ENCODE measurements at regions not wholly inside any gene's neighbourhood (a gene's known extent, or its start where the extent isn't known, plus 50 kb on each side); places are given as distances from the start of the nearest gene placed in this dataset.

DNA sequence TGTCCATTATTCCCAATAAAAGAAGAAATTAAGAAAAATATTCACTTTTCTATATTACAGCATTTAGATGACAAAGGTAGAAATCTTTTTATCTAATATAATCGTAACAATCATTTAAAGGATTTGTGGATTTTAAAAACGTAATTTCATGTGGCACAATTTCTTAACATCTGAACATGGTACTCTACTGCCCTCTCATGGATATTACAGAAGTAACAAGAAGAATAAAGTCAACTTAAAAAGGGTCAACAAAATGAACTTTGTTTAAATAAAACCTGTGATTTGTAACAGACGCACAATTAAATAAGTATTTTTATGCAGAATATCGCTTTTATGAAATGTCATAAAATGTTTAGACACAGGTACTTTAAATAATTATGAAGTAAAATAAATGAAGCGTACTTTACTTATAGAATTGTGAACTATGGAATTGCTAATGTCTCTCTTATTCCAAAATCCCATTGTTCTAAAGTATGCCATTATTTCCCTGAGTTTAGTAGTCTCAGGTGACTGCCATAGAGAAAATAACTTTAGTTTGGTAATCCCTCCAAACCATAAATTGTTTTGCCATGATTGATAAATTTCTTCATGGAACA lies 366.8 kb upstream of the ZNF385D start:
- Histone ChIP-seq H3K9me3 (ENCODE audit: control insufficient read depth in 2 of 2, low read length in 2 of 2) (no peaks in the 10 kb centered on the region), H3K36me3 (ENCODE audit: control insufficient read depth in 2 of 2, insufficient read depth in 2 of 2, low read length in 2 of 2) (no peaks in the 10 kb centered on the region), H3K9ac (ENCODE audit: low read depth in 1 of 2, low read length in 2 of 2) (no peak overlapping the region), H3K4me1 (ENCODE audit: control insufficient read depth in 2 of 2, insufficient read depth in 2 of 2, low read length in 2 of 2) (no peaks in the 10 kb centered on the region), H3K4me3 (ENCODE audit: low read length in 2 of 2) (no peak overlapping the region), H3K27me3 (ENCODE audit: control insufficient read depth in 2 of 2, insufficient read depth in 2 of 2, low read length in 2 of 2) (no peaks in the 10 kb centered on the region), H3K27ac (ENCODE audit: low read depth in 2 of 2, low read length in 2 of 2) (no peak overlapping the region)

DNA sequence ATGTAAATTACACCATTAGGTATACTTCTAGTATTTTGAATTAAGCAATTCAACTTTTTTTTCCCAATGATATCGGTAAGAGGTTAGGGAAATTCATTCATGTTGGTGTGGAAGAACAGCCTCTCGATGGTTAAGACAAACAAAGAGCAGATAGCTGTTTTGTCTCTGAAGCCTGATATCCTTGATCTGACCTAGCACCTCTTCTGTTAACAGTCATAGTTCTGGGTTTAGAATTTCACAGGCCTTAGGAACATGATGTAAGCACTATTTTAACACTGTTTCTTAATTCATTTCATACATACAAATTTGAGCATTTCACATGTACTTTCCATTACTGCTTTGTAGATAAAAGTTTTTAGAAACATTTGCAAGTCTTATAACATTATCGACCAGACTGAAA lies 367.5 kb upstream of the ZNF385D start:
- H3K36me3 ChIP-seq (ENCODE audit: control insufficient read depth in 2 of 2, insufficient read depth in 2 of 2, low read length in 2 of 2): no peaks in the 10 kb centered on the region
- H3K27me3 ChIP-seq (ENCODE audit: control insufficient read depth in 2 of 2, insufficient read depth in 2 of 2, low read length in 2 of 2): no peaks in the 10 kb centered on the region
- H3K27ac ChIP-seq (ENCODE audit: low read depth in 2 of 2, low read length in 2 of 2): no peak overlapping the region
- H3K9ac ChIP-seq (ENCODE audit: low read depth in 1 of 2, low read length in 2 of 2): no peak overlapping the region
- H3K4me3 ChIP-seq (ENCODE audit: low read length in 2 of 2): no peak overlapping the region
- no peaks in the 10 kb centered on the region for H3K4me1 ChIP-seq (ENCODE audit: control insufficient read depth in 2 of 2, insufficient read depth in 2 of 2, low read length in 2 of 2)
- H3K9me3 ChIP-seq (ENCODE audit: control insufficient read depth in 2 of 2, low read length in 2 of 2): no peaks in the 10 kb centered on the region

DNA sequence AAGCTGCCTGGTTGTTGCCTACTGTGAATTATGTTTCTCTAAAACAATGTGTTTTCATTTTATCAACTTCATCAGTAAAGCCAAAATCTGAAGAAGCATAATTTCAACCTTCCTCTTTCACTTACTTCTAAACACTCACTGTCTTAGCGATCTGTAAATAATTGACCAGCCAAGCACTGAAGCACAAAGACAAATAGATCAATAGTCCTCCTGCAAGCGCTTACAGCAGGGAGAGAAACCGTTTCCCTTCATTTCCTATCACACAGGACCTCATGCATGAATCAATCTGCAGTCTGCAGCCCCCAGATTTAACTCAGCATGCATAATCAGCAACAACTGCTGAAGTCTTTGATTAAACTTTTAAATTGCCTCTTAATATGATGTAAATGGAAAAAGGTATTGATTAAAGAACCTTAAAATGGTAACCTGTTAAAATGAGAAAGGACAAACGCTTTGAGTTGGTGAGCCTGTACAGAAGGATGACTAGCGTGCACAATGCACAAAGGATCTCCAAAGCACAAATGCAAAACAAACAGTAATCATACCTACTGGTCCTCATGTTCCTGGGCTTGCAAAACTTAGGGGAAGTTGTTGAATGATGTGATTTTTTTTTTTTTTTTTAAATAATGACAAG lies 370.2 kb upstream of the ZNF385D start:
- Histone ChIP-seq H3K9ac (ENCODE audit: low read depth in 1 of 2, low read length in 2 of 2) (no peak overlapping the region), H3K4me1 (ENCODE audit: control insufficient read depth in 2 of 2, insufficient read depth in 2 of 2, low read length in 2 of 2) (no peaks in the 10 kb centered on the region), H3K4me3 (ENCODE audit: low read length in 2 of 2) (no peak overlapping the region), H3K27ac (ENCODE audit: low read depth in 2 of 2, low read length in 2 of 2) (no peak overlapping the region), H3K36me3 (ENCODE audit: control insufficient read depth in 2 of 2, insufficient read depth in 2 of 2, low read length in 2 of 2) (no peaks in the 10 kb centered on the region), H3K27me3 (ENCODE audit: control insufficient read depth in 2 of 2, insufficient read depth in 2 of 2, low read length in 2 of 2) (no peaks in the 10 kb centered on the region), H3K9me3 (ENCODE audit: control insufficient read depth in 2 of 2, low read length in 2 of 2) (no peaks in the 10 kb centered on the region)

DNA sequence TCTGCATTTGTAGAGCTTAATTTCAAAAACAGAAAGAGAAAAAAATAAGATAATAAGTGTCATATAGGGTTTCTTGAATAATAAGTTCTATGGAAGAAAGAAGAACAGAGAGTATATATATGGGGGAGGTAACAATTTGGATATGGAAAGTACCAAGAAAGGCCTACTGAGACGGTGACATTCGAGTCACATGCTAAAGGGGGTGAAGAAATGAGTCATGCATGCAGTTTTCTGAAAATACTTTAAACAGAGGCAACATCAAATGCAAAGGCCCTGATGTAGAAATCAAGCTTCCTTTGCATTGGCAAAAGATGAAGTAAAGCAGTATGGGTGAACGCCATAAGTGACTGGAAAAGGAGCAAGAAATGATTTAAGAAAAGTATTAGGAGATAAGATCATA lies 371.6 kb upstream of the ZNF385D start:
- no peak overlapping the region for H3K4me3 ChIP-seq (ENCODE audit: low read length in 2 of 2)
- H3K9me3 ChIP-seq (ENCODE audit: control insufficient read depth in 2 of 2, low read length in 2 of 2): no peaks in the 10 kb centered on the region
- no peaks in the 10 kb centered on the region for H3K36me3 ChIP-seq (ENCODE audit: control insufficient read depth in 2 of 2, insufficient read depth in 2 of 2, low read length in 2 of 2)
- no peaks in the 10 kb centered on the region for H3K27me3 ChIP-seq (ENCODE audit: control insufficient read depth in 2 of 2, insufficient read depth in 2 of 2, low read length in 2 of 2)
- H3K27ac ChIP-seq (ENCODE audit: low read depth in 2 of 2, low read length in 2 of 2): no peak overlapping the region
- H3K4me1 ChIP-seq (ENCODE audit: control insufficient read depth in 2 of 2, insufficient read depth in 2 of 2, low read length in 2 of 2): no peaks in the 10 kb centered on the region
- no peak overlapping the region for H3K9ac ChIP-seq (ENCODE audit: low read depth in 1 of 2, low read length in 2 of 2)

DNA sequence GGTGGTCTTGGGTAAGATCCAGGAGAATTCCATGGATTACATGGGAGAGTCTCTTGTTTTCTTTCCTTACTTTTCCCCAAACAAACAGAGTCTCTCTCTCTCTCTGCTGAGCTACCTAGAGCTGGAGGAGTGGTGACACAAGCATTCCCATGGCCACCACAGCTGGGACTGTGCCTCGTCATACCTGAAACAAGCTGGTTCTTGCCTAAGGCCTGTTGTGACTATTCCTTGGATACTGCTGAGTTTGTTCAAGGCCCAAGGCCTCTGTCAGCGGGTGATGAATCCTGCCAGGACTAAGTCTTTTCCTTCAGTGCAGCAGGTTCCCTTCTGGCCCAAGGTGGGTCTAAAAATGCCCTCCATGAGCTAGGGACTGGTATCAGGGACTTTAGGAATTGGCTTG lies 378.1 kb upstream of the ZNF385D start:
- Histone ChIP-seq H3K27ac (ENCODE audit: low read depth in 2 of 2, low read length in 2 of 2) (no peak overlapping the region), H3K9me3 (ENCODE audit: control insufficient read depth in 2 of 2, low read length in 2 of 2) (no peaks in the 10 kb centered on the region), H3K9ac (ENCODE audit: low read depth in 1 of 2, low read length in 2 of 2) (no peak overlapping the region), H3K4me3 (ENCODE audit: low read length in 2 of 2) (no peak overlapping the region), H3K36me3 (ENCODE audit: control insufficient read depth in 2 of 2, insufficient read depth in 2 of 2, low read length in 2 of 2) (no peaks in the 10 kb centered on the region), H3K27me3 (ENCODE audit: control insufficient read depth in 2 of 2, insufficient read depth in 2 of 2, low read length in 2 of 2) (no peaks in the 10 kb centered on the region), H3K4me1 (ENCODE audit: control insufficient read depth in 2 of 2, insufficient read depth in 2 of 2, low read length in 2 of 2) (no peaks in the 10 kb centered on the region)

DNA sequence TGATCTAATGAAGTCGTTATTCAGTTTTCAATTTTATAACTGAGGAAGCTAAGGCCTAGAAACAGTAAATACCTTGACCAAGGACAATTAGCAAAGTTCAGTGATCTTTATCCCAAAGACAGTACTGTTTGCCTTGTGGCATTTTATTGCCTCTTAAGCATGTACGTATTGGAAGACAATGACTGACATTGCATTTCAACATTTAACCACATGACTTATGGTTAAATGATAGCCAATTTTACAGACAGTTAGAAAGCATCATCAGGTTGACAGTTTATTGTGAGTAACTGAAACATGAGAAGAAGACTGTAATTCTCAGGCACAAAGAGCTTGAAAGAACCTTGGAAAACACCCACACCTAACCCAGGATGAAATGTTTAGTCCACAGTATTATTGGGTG lies 390.8 kb upstream of the ZNF385D start:
- H3K4me3 ChIP-seq (ENCODE audit: low read length in 2 of 2): no peak overlapping the region
- no peaks in the 10 kb centered on the region for H3K27me3 ChIP-seq (ENCODE audit: control insufficient read depth in 2 of 2, insufficient read depth in 2 of 2, low read length in 2 of 2)
- no peaks in the 10 kb centered on the region for H3K4me1 ChIP-seq (ENCODE audit: control insufficient read depth in 2 of 2, insufficient read depth in 2 of 2, low read length in 2 of 2)
- H3K9me3 ChIP-seq (ENCODE audit: control insufficient read depth in 2 of 2, low read length in 2 of 2): no peaks in the 10 kb centered on the region
- no peaks in the 10 kb centered on the region for H3K36me3 ChIP-seq (ENCODE audit: control insufficient read depth in 2 of 2, insufficient read depth in 2 of 2, low read length in 2 of 2)
- H3K9ac ChIP-seq (ENCODE audit: low read depth in 1 of 2, low read length in 2 of 2): no peak overlapping the region
- no peak overlapping the region for H3K27ac ChIP-seq (ENCODE audit: low read depth in 2 of 2, low read length in 2 of 2)

DNA sequence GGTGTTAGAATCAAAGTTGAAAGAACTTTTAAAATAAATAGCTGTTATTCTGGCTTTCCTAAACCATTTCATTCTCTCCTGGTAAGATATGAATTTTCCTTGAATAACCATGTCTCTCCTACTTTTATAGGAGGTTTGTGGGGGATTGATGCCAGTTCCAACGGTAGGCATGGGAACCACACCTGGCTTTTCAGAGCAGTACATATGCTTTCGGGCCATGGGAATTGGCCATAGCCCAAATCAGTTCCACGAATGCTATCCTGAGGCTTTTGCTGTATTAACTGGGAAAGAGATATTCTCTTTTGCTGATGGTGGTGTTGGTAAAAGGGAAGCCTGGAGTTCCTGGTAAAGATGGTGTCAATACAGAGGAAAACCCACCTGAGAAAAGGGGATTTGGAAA lies 396.2 kb upstream of the ZNF385D start:
- no peaks in the 10 kb centered on the region for H3K4me1 ChIP-seq (ENCODE audit: control insufficient read depth in 2 of 2, insufficient read depth in 2 of 2, low read length in 2 of 2)
- no peaks in the 10 kb centered on the region for H3K27me3 ChIP-seq (ENCODE audit: control insufficient read depth in 2 of 2, insufficient read depth in 2 of 2, low read length in 2 of 2)
- no peaks in the 10 kb centered on the region for H3K9me3 ChIP-seq (ENCODE audit: control insufficient read depth in 2 of 2, low read length in 2 of 2)
- H3K36me3 ChIP-seq (ENCODE audit: control insufficient read depth in 2 of 2, insufficient read depth in 2 of 2, low read length in 2 of 2): no peaks in the 10 kb centered on the region
- H3K27ac ChIP-seq (ENCODE audit: low read depth in 2 of 2, low read length in 2 of 2): no peak overlapping the region
- H3K4me3 ChIP-seq (ENCODE audit: low read length in 2 of 2): no peak overlapping the region
- no peak overlapping the region for H3K9ac ChIP-seq (ENCODE audit: low read depth in 1 of 2, low read length in 2 of 2)

DNA sequence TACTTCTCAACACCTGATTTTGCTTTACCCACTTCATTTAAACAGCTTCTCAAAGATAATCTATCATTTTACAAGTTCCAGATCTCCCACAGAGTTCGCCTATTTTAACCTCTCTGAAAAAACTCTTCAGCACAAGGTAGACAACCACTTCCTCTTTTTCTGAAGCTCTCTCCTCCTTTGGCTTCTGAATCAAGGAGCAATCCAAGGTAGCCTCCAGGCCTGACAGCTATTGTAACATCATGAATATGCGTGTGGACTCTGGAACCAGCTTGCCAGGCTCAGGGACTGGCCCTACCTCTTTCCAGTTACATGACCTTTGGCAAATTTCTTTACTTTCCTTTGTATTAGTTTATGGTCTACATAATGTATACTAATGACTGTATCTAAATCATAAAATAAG lies 405.9 kb upstream of the ZNF385D start:
- H3K4me1 ChIP-seq (ENCODE audit: control insufficient read depth in 2 of 2, insufficient read depth in 2 of 2, low read length in 2 of 2): no peaks in the 10 kb centered on the region
- no peaks in the 10 kb centered on the region for H3K9me3 ChIP-seq (ENCODE audit: control insufficient read depth in 2 of 2, low read length in 2 of 2)
- no peak overlapping the region for H3K9ac ChIP-seq (ENCODE audit: low read depth in 1 of 2, low read length in 2 of 2)
- H3K4me3 ChIP-seq (ENCODE audit: low read length in 2 of 2): no peak overlapping the region
- no peaks in the 10 kb centered on the region for H3K36me3 ChIP-seq (ENCODE audit: control insufficient read depth in 2 of 2, insufficient read depth in 2 of 2, low read length in 2 of 2)
- no peaks in the 10 kb centered on the region for H3K27me3 ChIP-seq (ENCODE audit: control insufficient read depth in 2 of 2, insufficient read depth in 2 of 2, low read length in 2 of 2)
- no peak overlapping the region for H3K27ac ChIP-seq (ENCODE audit: low read depth in 2 of 2, low read length in 2 of 2)

DNA sequence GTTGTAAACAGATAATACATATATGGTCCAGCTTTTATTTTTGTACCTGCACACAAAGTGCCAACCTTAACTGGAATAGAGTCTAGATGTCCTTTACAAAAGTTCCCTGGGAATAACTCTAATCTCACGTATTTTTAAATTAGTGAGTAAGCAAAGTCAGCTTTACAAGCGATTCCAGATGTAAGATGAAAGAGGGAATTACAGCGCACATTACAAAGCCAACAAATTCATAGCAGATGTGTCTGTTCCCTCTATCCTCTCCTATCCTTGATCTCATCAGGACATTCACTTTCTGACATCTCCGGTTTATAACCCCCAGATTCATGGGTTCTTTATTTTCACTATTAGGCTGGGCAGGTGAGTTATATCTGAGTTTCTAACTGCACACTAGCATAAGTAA lies 406.8 kb upstream of the ZNF385D start:
- no peak overlapping the region for H3K9ac ChIP-seq (ENCODE audit: low read depth in 1 of 2, low read length in 2 of 2)
- no peaks in the 10 kb centered on the region for H3K36me3 ChIP-seq (ENCODE audit: control insufficient read depth in 2 of 2, insufficient read depth in 2 of 2, low read length in 2 of 2)
- no peaks in the 10 kb centered on the region for H3K4me1 ChIP-seq (ENCODE audit: control insufficient read depth in 2 of 2, insufficient read depth in 2 of 2, low read length in 2 of 2)
- no peak overlapping the region for H3K27ac ChIP-seq (ENCODE audit: low read depth in 2 of 2, low read length in 2 of 2)
- H3K9me3 ChIP-seq (ENCODE audit: control insufficient read depth in 2 of 2, low read length in 2 of 2): no peaks in the 10 kb centered on the region
- no peak overlapping the region for H3K4me3 ChIP-seq (ENCODE audit: low read length in 2 of 2)
- no peaks in the 10 kb centered on the region for H3K27me3 ChIP-seq (ENCODE audit: control insufficient read depth in 2 of 2, insufficient read depth in 2 of 2, low read length in 2 of 2)

DNA sequence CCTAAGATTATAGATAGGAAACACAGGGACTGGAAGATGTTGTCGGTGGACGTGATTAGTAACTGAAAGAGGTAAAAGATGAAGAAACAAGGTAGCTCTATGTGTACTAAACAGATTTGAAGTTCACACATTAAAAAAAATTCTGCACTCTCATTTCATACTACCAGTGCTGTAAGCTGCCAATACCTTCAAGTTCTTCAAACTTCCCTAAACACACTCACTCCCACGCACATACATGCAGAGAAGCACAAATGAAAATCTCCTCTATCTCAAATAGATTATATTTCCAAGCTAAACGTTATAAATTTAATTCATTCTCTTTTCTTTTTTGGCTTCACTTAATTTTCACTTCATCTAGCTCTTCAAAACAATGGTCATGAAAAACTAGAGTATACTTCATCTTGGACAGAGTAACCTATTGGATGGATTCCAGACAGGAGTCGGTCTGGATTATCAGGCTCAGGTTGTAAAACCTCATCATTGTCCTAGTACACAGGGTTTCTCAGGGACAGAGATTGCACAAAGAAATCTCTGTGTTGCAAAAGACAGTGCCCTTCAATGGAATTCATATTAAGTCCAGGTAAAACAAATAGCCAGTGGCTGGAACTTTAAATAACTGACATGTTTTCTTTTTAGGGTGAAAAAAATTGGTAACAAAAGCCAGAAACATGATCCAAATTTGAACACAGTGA lies 408.1 kb upstream of the ZNF385D start:
- no peaks in the 10 kb centered on the region for H3K4me1 ChIP-seq (ENCODE audit: control insufficient read depth in 2 of 2, insufficient read depth in 2 of 2, low read length in 2 of 2)
- H3K27me3 ChIP-seq (ENCODE audit: control insufficient read depth in 2 of 2, insufficient read depth in 2 of 2, low read length in 2 of 2): no peaks in the 10 kb centered on the region
- no peaks in the 10 kb centered on the region for H3K36me3 ChIP-seq (ENCODE audit: control insufficient read depth in 2 of 2, insufficient read depth in 2 of 2, low read length in 2 of 2)
- H3K9me3 ChIP-seq (ENCODE audit: control insufficient read depth in 2 of 2, low read length in 2 of 2): no peaks in the 10 kb centered on the region
- no peak overlapping the region for H3K27ac ChIP-seq (ENCODE audit: low read depth in 2 of 2, low read length in 2 of 2)
- H3K9ac ChIP-seq (ENCODE audit: low read depth in 1 of 2, low read length in 2 of 2): no peak overlapping the region
- H3K4me3 ChIP-seq (ENCODE audit: low read length in 2 of 2): no peak overlapping the region

All from mucosa of rectum (tissue), 2 donors.